Islet precursor cell (in vitro differentiated cells): ENCODE measurements at regions not wholly inside any gene's neighbourhood (a gene's known extent, or its start where the extent isn't known, plus 50 kb on each side); places are given as distances from the start of the nearest gene placed in this dataset.
"Not testable (repeated sequence)": the region's sequence is repeated elsewhere in the genome, so short reads cannot be mapped to it uniquely, and the experiment has no call there.

Experiments used
- DNase-seq: peaks from one replicate; pipeline ENCODE4 v3.0.0-alpha.2; 2018

DNA sequence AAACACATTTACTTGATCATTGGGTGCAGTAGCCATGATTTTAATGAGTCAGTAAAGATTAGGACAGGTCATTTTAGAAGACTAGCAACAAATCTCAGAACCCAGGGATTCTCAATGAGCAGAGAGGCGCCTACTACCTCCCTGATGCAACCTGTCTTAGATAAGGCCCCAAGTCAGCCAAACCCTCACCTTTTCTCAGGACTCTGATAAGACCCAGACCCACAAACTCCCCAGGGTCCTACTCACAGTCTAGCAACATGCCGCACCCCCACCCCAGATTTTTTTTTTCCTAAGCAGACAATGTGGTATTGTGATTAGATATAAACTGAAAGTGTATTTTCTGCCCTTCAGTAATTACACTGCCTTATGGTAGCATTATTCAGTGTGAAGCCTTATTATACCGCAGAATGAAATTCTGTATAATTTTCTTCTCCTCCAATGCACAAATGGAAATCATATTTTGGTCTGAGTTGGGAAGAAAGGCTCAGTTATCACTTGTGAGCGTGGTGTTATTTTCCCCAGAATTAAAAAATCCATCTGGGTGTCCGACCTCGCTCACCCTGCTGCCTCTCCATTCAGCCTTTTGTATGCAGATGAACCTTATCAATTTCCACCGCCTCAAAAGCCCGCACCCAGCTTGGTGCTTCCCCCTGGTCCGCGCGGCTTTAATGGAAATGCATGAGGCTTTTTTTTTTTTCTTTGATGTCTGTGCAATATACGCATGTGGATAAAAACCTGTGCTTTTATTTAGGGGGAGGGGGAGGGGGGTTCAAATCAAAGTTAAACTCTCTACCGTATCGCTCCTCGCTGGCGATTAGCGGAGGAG, 122.0 kb upstream of the SOX14 start:
- no peak for DNase-seq

DNA sequence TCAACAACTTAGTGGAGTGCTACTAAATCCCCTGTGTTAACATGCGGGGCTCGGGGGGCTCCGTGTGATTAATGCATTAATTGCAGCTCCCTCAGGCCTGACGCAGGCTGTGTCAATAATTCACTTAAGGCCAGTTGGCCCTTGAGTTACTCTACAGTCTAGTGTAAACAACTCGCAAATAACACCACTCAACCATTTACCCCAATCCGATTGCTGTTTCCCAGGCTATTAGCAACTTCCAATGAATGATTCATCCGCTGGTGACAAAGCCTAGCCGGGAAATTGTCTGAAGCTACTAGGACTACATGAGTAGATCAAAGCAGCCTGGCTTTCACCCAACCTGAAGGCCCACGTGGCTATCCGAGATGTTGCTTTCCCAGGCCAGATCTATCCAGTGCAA, 121.3 kb upstream of the SOX14 start:
- DNase-seq = peak; percentile 92

DNA sequence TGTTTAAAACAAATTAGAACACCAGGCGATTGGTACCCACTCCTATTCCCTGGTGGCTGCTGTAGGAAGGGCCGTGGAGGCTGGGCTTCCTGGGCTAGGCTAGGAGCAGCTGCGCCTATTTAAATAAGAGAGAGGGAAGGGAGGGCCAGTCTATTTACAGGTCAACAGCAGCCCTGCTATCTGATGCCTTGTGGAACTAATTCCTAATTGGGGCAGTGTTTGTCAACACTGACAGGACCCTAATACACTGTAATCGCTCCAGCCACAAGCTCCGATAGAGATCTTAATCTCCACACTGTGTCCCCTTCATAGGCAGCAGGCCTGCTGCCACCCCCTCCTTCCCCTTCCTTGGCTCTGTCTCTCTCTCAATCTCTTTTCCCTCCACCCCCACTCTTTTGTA, 116.9 kb upstream of the SOX14 start:
- DNase-seq = peak; percentile 60

DNA sequence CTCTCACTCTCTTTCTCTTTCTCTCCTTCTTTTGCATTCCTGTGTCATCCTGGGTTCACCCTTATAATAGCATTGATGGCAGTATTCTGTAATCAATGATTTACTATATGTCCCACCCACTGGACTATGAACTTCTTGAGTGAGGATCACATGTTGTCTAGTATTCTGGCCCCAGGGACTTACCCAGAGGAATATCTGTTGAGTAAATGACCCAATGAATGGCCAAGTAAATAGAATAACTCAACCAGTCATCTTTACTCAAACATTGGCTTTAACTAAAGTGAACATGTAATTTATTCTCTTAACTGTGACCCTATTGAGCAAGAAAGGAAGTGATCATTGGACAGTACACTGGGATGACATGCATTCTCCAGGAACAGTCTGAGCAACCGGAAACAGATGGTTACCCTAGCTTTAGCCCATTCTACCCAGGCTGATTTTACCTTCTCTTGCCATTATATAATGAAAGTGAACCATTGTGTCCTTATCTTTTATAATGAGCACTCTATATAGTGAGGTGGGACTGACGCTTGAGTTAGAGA, 94.5 kb upstream of the SOX14 start:
- no peak for DNase-seq

DNA sequence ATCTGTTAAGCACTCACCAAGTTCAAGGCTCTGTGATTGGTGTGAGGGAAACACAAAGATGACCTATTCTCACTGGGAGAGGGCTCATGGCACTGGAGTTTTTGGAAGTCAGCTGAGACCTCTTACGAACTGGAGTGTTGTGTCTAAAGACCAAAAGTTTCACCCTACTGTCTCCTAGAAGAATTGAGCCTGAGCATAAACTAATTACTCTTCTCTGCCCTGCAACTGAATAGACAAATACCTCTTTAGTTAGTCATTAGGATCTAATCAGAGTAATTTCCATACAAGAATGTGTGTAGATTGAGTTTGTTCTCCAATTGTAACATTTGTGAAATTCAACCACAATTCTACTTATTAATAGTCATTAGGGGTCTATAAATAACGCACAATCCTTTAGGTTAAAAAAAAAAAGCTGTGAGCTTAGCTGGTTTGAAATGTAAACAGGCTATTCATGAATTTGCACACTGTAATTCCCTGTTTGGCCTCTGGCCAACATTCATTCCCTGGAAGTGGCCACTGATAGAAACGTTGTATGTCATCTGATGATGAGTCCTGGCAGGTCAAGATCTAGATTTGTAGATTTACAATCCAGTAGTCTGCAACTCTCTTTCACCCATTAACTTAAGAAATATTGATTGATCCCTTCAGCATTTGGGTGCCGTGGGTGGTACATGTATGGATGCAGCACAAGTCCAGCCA, 76.8 kb upstream of the SOX14 start:
- no peak for DNase-seq

DNA sequence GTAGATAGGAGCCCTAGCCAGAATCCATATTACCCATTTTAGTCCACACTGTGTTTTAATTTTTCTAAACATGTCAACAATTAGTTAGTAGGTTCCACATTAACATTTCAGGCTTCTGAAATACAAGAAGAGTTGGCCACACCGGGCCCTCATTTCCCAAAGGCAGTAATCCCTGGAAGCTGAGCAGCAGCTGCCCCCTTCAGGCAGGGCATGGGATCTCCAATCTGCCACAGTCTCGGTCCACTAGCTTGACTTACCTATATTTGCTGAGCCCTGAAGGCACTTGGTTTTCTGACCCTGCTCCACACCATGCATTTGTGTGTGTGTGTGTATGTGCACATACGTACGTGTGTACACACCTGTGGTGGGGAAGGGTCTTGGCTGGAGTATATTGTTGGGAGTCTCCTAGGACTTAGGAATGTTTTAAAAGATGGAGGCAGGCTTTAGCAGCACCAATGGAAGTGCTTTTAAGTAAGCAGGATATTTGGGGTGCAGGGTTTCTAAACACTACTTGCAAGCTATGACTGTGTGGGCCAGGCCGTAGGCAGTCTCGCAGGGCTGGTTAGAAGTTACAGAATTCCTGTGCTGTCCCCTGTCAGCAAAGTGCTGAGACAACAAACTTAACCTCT, 71.2 kb upstream of the SOX14 start:
- DNase-seq = peak; percentile 84

DNA sequence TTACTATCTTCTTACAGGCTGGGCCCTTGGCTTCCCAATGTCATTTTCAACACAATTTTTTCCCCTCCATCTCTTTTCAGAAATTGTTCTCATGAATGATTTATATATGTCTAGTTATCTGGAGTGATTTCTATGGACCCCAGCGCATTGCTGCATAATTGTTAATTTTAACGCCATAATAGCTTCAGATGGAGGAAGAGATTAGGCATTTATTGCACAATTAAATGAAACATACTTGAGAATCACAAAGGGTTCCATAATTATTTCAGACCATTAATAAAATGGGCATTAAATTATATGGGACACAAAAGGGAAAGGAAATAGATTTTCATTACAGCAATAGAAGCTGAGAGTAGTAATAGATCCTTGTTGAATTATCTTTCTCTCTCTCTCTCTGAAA, 70.3 kb upstream of the SOX14 start:
- DNase-seq = no peak

DNA sequence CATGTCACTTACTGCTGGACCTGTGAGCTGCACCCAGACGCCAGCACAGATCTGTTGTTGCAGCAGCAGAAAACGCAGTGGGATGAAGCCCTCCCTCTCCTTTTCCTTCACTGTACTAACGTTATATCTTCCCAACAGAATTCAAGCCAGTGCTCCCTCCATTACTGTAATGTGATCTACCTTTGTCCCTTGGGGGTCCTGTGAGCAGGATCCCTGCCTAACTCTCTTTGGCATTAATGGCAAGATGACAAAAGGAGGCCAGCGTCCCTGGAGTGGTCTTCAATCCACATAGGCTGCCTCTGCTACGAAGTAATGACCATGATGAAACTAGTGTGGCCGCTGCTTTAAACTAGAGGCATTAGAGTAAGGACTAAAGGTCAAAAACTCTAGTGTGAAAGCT, 69.3 kb upstream of the SOX14 start:
- no peak for DNase-seq

DNA sequence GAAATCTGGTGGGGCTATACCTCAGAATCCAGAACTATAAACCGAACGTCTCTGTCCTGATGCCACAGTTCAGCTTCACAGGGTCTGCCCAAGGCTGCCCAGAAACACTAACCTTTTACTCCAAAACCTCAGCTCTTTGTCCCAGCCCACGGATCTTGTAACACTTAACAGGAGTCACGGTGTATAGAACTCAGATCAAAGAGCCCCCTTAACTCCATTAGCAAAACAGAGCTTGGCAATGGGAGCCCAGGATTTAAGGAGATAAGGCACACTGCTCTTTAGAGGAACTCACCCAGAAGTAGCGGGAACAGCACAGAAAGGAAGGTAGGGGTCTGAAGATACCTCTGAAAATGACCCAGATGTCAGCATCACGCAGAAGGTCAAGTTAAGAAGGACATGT, 68.8 kb upstream of the SOX14 start:
- no peak for DNase-seq

DNA sequence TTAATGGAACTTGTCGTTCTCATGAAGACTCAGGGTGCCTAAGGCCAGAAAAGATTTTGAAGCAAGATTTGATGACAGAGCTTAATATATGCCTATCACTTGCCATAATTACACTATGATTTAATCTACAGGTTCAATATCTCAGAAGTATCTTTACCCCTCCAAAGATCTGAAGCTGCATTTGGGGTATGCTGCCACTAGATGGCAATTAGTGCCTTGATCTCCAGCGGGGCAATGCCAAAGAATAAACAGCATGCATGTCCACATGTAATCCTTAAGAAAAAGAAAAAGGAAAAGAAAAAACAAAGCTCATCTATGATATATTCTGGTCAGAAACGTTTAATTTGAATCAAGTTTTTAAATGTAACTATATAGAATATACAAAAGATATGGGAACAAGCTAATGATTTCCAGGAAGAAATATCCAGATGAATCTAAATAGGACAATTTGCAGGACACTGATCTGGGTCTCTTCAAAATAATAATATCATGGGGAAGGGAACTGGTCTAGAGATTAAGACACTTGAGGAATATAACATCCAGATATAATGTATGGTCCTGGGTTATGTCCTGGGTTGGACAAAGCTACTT, 55.0 kb upstream of the SOX14 start:
- DNase-seq = no peak

DNA sequence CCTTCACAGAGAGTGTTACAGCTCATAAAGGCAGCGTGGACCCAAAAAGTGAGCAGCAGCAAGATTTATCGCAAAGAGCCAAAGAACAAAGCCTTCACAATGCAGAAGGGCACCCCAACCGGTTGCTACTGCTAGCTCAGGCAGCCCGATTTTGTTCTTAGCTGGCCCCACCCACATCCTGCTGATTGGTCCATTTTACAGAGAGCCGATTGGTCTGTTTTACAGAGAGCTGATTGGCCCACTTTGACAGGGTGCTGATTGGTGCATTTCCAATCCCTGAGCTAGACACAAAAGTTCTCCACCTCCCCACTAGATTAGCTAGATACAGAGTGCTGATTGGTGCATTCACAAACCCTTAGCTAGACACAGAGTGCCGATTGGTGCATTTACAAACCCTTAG, 50.1 kb upstream of the SOX14 start:
- not testable (repeated sequence) for DNase-seq
